Tongue (tissue), 1 donor: ENCODE measurements at regions not wholly inside any gene's neighbourhood (a gene's known extent, or its start where the extent isn't known, plus 50 kb on each side); places are given as distances from the start of the nearest gene placed in this dataset.

Experiments used
- DNase-seq: peaks from one replicate; pipeline ENCODE4 v3.0.0-alpha.2; 2015

DNA sequence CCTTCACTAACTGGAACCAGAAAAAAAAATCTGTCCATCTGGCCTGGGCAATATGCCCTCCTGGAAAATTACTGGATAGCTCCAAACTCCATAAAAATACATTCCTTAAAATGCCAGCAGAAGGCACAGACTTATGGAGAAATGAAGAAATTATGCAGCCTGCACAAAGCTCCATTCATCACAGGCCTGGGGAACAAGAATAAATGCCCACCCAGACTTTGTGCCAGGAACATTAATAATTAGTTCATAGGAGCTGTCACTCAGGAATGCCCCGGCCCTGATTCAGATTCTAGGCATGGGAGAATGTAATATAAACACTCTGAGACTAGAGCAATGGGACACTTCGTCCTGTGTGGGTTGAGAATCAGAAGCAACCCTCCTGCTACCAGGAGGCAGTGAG, 199.3 kb downstream of the OTOR start:
- peak; percentile 35 for DNase-seq

DNA sequence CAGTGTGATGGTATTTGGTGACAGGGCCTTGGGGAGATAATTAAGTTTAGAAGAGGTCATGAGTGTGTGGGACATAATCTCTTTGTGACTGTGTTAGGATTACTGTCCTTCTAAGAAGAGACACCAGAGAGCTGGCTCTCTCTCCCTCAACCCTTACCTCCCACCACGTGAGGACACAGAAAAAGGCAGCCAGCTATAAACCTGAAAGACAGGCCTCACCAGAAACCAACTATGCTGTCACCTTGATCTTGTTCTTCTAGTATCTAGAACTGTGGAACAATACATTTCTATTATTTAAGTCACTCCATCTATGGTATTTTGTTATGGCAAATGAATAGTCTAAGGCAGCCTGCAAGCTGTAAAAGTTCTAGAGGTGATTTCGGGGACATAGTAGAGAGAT, 203.7 kb downstream of the OTOR start:
- DNase-seq = no peak

GRCh38 chr20:16952965-16953364, 204.8 kb downstream of the OTOR start:
- DNase-seq = no peak

- DNase-seq = no peak
These were observed 205.7 kb downstream of the OTOR start for GRCh38 chr20:16953858-16954257.

GRCh38 chr20:16955462-16955861, 207.3 kb downstream of the OTOR start:
- DNase-seq = no peak

DNA sequence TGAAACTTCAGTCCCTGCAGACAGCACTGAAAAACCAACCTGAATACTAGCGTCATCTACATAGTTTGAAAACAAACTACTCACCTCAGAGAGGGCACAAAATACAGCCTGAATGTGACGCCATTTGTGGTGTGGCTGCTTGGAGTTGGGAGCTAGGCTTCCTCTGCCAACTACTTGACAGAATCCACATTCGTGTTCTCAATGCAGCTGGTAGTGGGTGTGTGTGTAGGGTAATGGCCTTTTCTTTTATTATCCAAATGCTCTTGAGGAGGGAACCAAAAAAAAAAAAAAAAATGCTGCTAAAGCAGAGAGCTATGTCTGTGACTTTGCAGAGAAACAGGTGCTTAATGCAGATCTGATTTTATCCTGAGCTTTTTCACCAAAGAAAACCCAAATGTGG, 207.8 kb downstream of the OTOR start:
- DNase-seq = no peak

DNA sequence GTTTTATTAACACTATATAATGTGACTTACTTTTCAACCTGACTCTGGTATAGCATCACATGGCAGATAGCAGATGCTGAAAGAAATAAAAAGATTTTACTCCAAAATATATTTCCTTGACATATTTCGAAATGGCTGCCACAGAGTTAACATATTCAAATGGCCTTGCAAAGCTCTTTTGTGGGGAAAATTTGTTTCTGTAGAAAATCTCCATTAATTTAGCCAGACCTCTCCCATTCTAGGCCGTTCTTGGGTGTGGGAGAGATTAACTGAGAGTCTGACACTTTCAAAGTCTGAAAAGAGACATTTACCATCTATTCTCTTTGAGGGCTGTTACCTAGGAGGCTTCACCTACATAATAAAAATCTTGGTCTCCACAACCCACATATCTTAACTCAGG, 217.2 kb downstream of the OTOR start:
- DNase-seq = no peak

DNA sequence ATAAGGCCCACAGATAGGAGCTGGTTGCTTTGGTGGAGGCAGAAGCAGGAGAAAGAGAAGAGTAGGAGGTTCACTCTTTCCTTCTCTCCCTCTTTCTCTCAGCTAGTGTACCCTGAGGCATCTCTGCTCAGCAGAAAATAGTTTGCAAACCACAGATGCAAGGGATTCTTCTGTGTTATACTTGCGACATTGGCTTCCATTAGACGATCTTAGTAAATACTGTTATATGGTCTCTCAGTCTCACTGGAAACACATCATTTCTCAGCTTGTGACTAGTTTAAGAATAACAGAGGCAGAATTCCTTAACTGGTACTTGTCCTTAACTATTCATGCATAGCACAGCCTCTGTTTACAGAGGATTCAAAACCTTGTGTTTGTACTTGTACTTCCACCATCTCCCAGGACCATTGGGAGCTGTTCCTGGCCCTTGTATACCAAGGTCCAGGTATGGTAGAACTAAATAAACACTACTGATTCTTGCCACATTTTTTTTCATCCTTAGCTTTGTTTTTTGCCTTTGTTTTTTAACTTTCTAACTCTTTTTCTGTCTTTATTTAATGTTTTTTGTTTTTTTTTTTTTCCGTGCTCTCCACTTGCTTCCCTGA, 218.2 kb downstream of the OTOR start:
- DNase-seq = no peak

DNA sequence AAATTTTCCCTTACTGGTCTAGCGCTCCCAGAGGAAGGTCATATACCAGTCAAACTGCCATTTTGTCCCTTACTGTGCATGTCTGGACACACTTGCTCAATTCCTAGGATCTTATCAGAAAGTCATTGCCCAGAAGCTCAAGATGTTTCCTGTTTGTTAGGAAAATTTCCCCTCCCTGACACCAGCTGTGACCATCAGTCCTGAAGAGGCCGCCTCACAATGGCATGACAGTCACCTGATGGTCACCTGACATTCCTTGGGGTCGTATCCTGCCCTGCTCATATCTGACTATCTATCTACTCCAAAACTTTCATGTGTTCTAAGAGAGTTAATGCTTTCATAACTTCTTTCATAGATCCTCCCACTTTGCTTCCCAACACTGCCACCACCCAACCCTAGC, 219.9 kb downstream of the OTOR start:
- DNase-seq = no peak

GRCh38 chr20:16970776-16971175, 222.6 kb downstream of the OTOR start:
- DNase-seq = peak; percentile 18

DNA sequence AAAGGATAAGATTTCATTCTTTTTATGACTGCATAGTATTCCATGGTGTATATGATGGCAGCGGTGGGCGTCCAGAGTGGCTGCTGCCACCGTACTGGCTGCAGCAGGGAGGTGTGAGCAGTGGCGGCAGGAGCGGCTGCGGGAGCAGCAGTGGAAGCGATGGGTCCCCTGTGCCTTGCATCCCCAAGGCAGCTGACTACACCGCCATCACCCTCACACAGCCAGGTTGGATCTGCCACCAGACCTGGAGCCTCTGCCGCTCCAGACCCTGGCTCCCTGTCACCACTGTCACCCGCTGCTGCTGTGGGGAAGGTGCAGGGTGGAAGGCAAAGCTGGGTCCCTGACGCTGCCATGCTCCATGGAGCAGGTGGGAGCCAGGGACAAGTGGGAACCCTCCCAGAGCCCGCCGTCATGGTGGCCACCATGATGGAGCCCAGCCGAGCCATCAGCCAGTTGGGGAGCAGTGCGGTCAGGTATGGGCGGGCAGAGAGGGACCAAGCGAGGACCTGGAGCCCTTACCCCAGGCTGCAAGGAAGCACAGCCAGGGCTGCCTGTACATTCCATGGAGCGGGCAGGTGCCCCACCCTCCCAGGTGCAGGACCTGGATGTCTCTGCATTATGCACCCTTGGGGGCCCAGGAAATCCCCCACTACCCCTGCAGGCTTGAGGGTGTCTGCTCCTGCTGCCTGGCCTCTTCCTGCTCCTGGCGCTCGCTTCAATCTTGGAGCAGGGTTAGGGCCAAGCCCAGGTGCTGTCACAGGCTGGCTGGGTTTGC, 226.1 kb downstream of the OTOR start:
- DNase-seq = no peak

- no peak for DNase-seq
These were observed 226.7 kb downstream of the OTOR start for GRCh38 chr20:16974855-16975162.

DNA sequence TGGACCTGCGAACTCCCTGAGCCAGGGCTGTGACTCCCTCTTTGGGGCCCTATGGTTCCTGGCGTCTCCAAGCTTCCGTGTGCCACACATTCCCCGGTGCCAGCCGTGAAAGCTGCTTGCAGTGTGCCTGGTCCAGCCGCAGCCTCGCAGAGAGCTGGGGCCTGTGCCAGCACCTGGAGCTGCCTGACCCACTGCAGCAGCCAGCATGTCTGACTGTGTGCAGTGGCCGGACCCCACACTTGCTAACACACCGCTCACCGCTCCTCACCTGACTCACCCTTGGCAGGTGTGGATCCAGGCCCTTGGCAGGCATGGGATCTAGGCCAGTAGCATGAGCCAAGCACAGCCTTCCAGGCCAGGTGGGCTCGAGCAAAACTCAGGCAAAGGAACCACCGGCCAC, 227.5 kb downstream of the OTOR start:
- no peak for DNase-seq

- no peak for DNase-seq
These were observed 230.3 kb downstream of the OTOR start for GRCh38 chr20:16978497-16978896.

DNA sequence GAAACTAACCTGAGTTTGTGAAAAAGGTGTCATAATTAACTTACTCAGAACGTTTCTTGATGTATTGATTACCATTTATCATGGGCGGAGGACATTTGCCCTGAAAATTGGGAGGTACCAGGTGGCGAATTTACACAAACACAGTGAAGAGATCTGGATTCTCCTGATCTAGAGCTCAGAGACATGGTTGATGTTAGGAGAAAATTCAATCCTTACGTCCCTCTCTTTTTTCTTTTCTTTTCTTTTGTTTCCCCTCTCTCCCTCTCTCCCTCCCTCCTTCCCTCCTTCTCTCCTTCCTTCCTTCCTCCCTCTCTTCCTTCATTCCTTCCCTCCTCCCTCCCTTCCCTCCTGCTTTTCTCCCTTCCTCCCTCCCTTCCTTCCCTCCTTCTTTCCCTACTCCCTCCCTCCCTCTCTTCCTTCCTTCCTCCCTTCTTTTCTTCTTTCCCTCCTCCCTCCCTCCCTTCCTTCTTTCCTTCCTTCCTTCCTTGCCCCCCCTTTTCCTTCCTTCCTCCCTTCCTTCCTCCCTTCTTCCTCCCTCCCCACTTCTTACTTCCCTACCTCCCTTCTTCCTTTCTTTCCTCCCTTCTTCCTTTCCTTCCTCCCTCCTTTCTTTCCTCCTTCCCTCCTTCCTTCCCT, 234.1 kb downstream of the OTOR start:
- DNase-seq = no peak

DNA sequence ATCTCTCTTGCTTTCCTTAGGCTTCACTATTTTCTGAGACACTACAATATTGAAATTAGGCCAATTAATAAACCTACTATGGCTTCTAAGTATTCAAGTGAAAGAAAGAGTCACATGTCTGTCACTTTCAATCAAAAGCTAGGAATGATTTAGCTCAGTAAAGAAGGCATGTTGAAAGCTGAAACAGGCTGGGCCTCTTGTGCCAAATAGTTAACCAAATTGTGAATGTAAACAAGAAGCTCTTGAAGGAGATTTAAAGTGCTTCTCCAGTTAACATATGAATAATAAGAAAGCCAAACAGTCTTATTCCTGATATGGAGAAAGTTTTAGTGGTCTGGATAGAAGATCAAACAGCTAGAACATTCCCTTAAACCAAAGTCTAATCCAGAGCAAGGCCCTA, 236.3 kb downstream of the OTOR start:
- no peak for DNase-seq

GRCh38 chr20:17003170-17003870, 223.5 kb upstream of the PCSK2 start:
- DNase-seq = no peak

DNA sequence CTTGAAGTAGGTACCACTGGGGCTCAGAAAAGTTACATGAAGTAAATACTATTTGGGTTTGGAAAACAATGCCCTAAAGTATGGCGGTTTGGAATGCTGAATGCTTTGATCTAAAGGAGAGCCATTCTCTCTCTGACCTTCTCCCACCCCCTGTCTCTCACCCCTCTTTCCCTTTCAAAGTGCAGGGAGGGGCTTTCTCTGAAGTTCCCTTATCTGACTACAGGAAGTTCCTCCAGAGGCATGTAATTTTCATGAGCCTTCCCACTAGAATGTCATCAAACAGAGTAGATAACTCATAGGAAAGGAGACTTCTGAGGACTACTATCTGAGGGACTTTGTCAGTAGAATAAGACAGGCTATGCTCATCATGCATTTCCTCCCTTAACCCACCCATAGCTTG, 216.7 kb upstream of the PCSK2 start:
- DNase-seq = no peak

GRCh38 chr20:17012546-17013226, 214.2 kb upstream of the PCSK2 start:
- DNase-seq = no peak

- DNase-seq = no peak
These were observed 212.6 kb upstream of the PCSK2 start for GRCh38 chr20:17014217-17014616.

DNA sequence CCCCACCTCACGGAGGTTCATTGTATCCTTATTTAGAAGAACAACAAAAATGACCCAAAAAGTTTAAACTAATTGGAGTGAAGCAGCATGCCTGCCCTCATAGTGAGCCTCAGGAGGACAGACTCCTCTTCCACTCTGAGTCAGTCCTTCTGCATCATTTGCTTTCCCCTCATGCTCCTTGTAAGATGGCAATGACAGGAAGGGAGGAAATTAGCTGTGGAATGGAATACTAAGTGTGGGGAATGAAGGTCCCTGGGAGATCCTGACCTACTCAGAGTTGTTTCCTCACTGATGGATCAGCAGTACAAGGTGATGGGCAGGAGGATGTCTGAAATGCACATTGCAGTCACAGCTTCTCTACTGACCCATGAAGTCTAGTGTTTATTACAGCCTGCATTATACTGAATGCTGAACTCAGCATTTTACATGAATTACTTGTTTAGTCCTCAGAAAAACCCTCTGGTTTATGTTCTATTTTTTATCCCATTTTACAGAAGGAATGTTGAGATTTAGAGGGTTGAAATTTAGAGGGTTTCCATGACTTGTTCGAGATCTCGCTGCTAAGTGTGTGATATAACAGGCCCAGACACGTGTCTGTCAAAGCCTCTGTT, 212.0 kb upstream of the PCSK2 start:
- no peak for DNase-seq

- DNase-seq = no peak
These were observed 209.6 kb upstream of the PCSK2 start for GRCh38 chr20:17017232-17017631.
